Activated gamma-delta T cell treated with Interleukin-2 at 50 U/mL for 16 hours (primary cell): ENCODE measurements at regions not wholly inside any gene's neighbourhood (a gene's known extent, or its start where the extent isn't known, plus 50 kb on each side); places are given as distances from the start of the nearest gene placed in this dataset.

Experiments used
- DNase-seq: peaks from one replicate; pipeline ENCODE4 v3.0.0-alpha.2; 2020

- DNase-seq: no peak
Observed at GRCh38 chr14:101340556-101340955, 220.7 kb upstream of the DIO3 start.

GRCh38 chr14:101347893-101348777, 213.2 kb upstream of the DIO3 start:
- no peak for DNase-seq

GRCh38 chr14:101349108-101349507, 212.2 kb upstream of the DIO3 start:
- no peak for DNase-seq

GRCh38 chr14:101350021-101350420, 211.3 kb upstream of the DIO3 start:
- no peak for DNase-seq

GRCh38 chr14:101350691-101351090, 210.6 kb upstream of the DIO3 start:
- DNase-seq: no peak

GRCh38 chr14:101351146-101351545, 210.1 kb upstream of the DIO3 start:
- DNase-seq: no peak

- no peak for DNase-seq
Observed at GRCh38 chr14:101351769-101352168, 209.5 kb upstream of the DIO3 start.

- DNase-seq: no peak
Observed at GRCh38 chr14:101352567-101352966, 208.7 kb upstream of the DIO3 start.

GRCh38 chr14:101353422-101353821, 207.9 kb upstream of the DIO3 start:
- DNase-seq: no peak

GRCh38 chr14:101354726-101355125, 206.6 kb upstream of the DIO3 start:
- DNase-seq: no peak

GRCh38 chr14:101355284-101355683, 206.0 kb upstream of the DIO3 start:
- DNase-seq: no peak

- no peak for DNase-seq
Observed at GRCh38 chr14:101357038-101357437, 204.3 kb upstream of the DIO3 start.

GRCh38 chr14:101357559-101358319, 203.6 kb upstream of the DIO3 start:
- no peak for DNase-seq

- no peak for DNase-seq
Observed at GRCh38 chr14:101358320-101359125, 202.8 kb upstream of the DIO3 start.

- DNase-seq: no peak
Observed at GRCh38 chr14:101359221-101360053, 201.9 kb upstream of the DIO3 start.

GRCh38 chr14:101360054-101360911, 201.0 kb upstream of the DIO3 start:
- no peak for DNase-seq

GRCh38 chr14:101361044-101361443, 200.3 kb upstream of the DIO3 start:
- DNase-seq: no peak

GRCh38 chr14:101361451-101362433, 199.6 kb upstream of the DIO3 start:
- no peak for DNase-seq

GRCh38 chr14:101362529-101363260, 198.6 kb upstream of the DIO3 start:
- no peak for DNase-seq

GRCh38 chr14:101363261-101363555, 198.1 kb upstream of the DIO3 start:
- no peak for DNase-seq
